HUDEP-2 (cell line): ENCODE measurements at regions not wholly inside any gene's neighbourhood (a gene's known extent, or its start where the extent isn't known, plus 50 kb on each side); places are given as distances from the start of the nearest gene placed in this dataset.

ENCODE experiments used
- DNase-seq, 76 experiments: peaks; one replicate each; lab custom pipeline; 2025; ENCODE audit not compliant: unreplicated experiment in 76 of 76; lab: John Stamatoyannopoulos, UW

GRCh38 chr14:90458536-90458935, 61.7 kb downstream of the CALM1 start:
- no peak for DNase-seq

- no peak for DNase-seq
These were observed 63.3 kb downstream of the CALM1 start for GRCh38 chr14:90460136-90460535.

GRCh38 chr14:90461425-90461824, 64.6 kb downstream of the CALM1 start:
- no peak for DNase-seq

GRCh38 chr14:90464481-90464880, 67.7 kb downstream of the CALM1 start:
- no peak for DNase-seq

GRCh38 chr14:90467501-90467900, 70.7 kb downstream of the CALM1 start:
- no peak for DNase-seq

- DNase-seq = peak in 2 of 76 experiments; percentile 8 to 25
These were observed 72.6 kb downstream of the CALM1 start for GRCh38 chr14:90469416-90469815.

GRCh38 chr14:90472632-90473031, 75.8 kb downstream of the CALM1 start:
- no peak for DNase-seq
